ENCODE measurements at regions not wholly inside any gene's neighbourhood (a gene's known extent, or its start where the extent isn't known, plus 50 kb on each side); places are given as distances from the start of the nearest gene placed in this dataset.

GRCh38 chr12:69036533-69036932 is 103.6 kb upstream of the CPM start:
- Histone ChIP-seq H3K4me3 (no peak overlapping the region), H3K36me3 (no peaks in the 10 kb centered on the region), H3K27me3 (no peaks in the 10 kb centered on the region), H3K4me1 (no peaks in the 10 kb centered on the region), H3K27ac (no peak overlapping the region), H3K9me3 (no peaks in the 10 kb centered on the region)
- DNase-seq (no peak), ATAC-seq (no peak)
- intact Hi-C loops (cut with DNase I; ENCODE audit: low total_unique reads): no loop called here
- in situ Hi-C loops (cut with MboI; ENCODE audit: low sequenced_read_pairs in 4 of 4): no loop called here
- TF ChIP-seq POLR2A (IDR thresholded peaks at IDR 0.05): no peak

- H3K4me1 ChIP-seq: no peaks in the 10 kb centered on the region
- DNase-seq (no peak), ATAC-seq (no peak)
- no peaks in the 10 kb centered on the region for H3K36me3 ChIP-seq
- no peak for TF ChIP-seq CTCF (IDR thresholded peaks at IDR 0.05 in 4 of 5, conservative IDR thresholded peaks at IDR 0.05 in 1 of 5)
- TF ChIP-seq POLR2A (IDR thresholded peaks at IDR 0.05): no peak
- in situ Hi-C loops (cut with MboI; ENCODE audit: low sequenced_read_pairs in 4 of 4) (no loop called here), intact Hi-C loops (cut with DNase I; ENCODE audit: low total_unique reads) (no loop called here)
- no peaks in the 10 kb centered on the region for H3K27me3 ChIP-seq
- H3K4me3 ChIP-seq: no peak overlapping the region
- no peaks in the 10 kb centered on the region for H3K9me3 ChIP-seq
- no peak overlapping the region for H3K27ac ChIP-seq
Observed at GRCh38 chr12:69036999-69037398, 104.0 kb upstream of the CPM start.

GRCh38 chr12:69039911-69040310 is 106.9 kb upstream of the CPM start:
- H3K4me3 ChIP-seq: no peak overlapping the region
- no peaks in the 10 kb centered on the region for H3K9me3 ChIP-seq
- intact Hi-C loops (cut with DNase I; ENCODE audit: low total_unique reads) (no loop called here), in situ Hi-C loops (cut with MboI; ENCODE audit: low sequenced_read_pairs in 4 of 4) (no loop called here)
- DNase-seq (no peak), ATAC-seq (no peak)
- H3K27me3 ChIP-seq: no peaks in the 10 kb centered on the region
- H3K27ac ChIP-seq: no peak overlapping the region
- H3K36me3 ChIP-seq: no peaks in the 10 kb centered on the region
- TF ChIP-seq CTCF (IDR thresholded peaks at IDR 0.05 in 4 of 5, conservative IDR thresholded peaks at IDR 0.05 in 1 of 5): no peak
- no peak for TF ChIP-seq POLR2A (IDR thresholded peaks at IDR 0.05)
- H3K4me1 ChIP-seq: no peaks in the 10 kb centered on the region

GRCh38 chr12:69042557-69042956 is 109.6 kb upstream of the CPM start:
- in situ Hi-C loops (cut with MboI; ENCODE audit: low sequenced_read_pairs in 4 of 4): no loop called here

GRCh38 chr12:69042970-69043369 is 110.0 kb upstream of the CPM start:
- H3K9me3 ChIP-seq: no peaks in the 10 kb centered on the region
- no peaks in the 10 kb centered on the region for H3K36me3 ChIP-seq
- TF ChIP-seq CTCF (IDR thresholded peaks at IDR 0.05 in 4 of 5, conservative IDR thresholded peaks at IDR 0.05 in 1 of 5): no peak
- TF ChIP-seq POLR2A (IDR thresholded peaks at IDR 0.05): no peak
- ATAC-seq: no peak
- DNase-seq: no peak
- no peaks in the 10 kb centered on the region for H3K4me1 ChIP-seq
- intact Hi-C loops (cut with DNase I; ENCODE audit: low total_unique reads): no loop called here
- no peak overlapping the region for H3K4me3 ChIP-seq
- in situ Hi-C loops (cut with MboI; ENCODE audit: low sequenced_read_pairs in 4 of 4): no loop called here
- H3K27me3 ChIP-seq: no peaks in the 10 kb centered on the region
- H3K27ac ChIP-seq: no peak overlapping the region

More at GRCh38 chr12:69042557-69042956, 109.6 kb upstream of the CPM start:
- TF ChIP-seq CTCF (IDR thresholded peaks at IDR 0.05 in 4 of 5, conservative IDR thresholded peaks at IDR 0.05 in 1 of 5) (no peak), POLR2A (IDR thresholded peaks at IDR 0.05) (no peak)
- no peaks in the 10 kb centered on the region for H3K4me1 ChIP-seq
- H3K9me3 ChIP-seq: no peaks in the 10 kb centered on the region
- no peak overlapping the region for H3K4me3 ChIP-seq
- ATAC-seq (no peak), DNase-seq (no peak)
- no peaks in the 10 kb centered on the region for H3K27me3 ChIP-seq
- intact Hi-C loops (cut with DNase I; ENCODE audit: low total_unique reads): no loop called here
- no peak overlapping the region for H3K27ac ChIP-seq
- no peaks in the 10 kb centered on the region for H3K36me3 ChIP-seq
